Bronchial epithelial cell (primary cell): ENCODE measurements at regions not wholly inside any gene's neighbourhood (a gene's known extent, or its start where the extent isn't known, plus 50 kb on each side); places are given as distances from the start of the nearest gene placed in this dataset.

ENCODE experiments used
- DNase-seq: peaks from one replicate; pipeline ENCODE4 v3.0.0-alpha.2; 2010; ENCODE audit warnings: low read depth
- FAIRE-seq: peaks from 2 replicates; lab custom pipeline; 2011; peaks lifted over from hg19 to GRCh38; lab: Jason Lieb, UNC
- H3K27me3 ChIP-seq: 2 replicates; pipeline ENCODE4 v1.5.1; 2011; ENCODE audit warnings: low read length; ENCODE audit not compliant: control insufficient read depth, insufficient read depth
- H3K36me3 ChIP-seq: 2 replicates; pipeline ENCODE4 v1.5.1; 2011; ENCODE audit warnings: low read length; ENCODE audit not compliant: control insufficient read depth, insufficient read depth
- H3K4me3 ChIP-seq: 2 replicates; pipeline ENCODE4 v1.5.1; 2011; ENCODE audit warnings: mild to moderate bottlenecking, low read depth, low read length, control low read depth
- TF ChIP-seq, protein P1 (sequence below): IDR thresholded peaks from 2 replicates; pipeline ENCODE4 v1.5.1; 2011; ENCODE audit warnings: mild to moderate bottlenecking, moderate library complexity, low read length, control low read depth, inconsistent platforms; ENCODE audit not compliant: insufficient read depth, severe bottlenecking

DNA sequence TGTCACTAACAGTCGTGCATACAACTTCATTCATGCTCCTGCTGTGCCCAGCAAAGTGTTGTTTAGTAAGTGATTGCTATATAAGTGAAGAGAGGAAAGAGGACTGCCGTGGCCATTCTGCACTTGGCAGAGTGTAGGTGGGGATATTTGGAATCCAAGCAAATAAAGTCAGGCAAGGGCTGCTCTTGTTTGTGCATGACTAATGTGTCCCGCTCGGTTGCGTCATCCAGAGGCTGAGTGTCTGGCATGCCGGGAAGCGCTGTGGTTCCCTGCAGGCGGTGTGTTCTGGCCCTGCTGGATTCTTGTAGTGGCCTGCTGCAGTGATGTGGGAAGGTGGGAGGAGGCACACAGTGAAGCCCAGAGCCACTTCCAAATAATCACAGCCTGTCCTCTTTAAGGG, 136.9 kb upstream of the ANKH start:
- peak; percentile 98 for DNase-seq
- FAIRE-seq: no peak
- TF ChIP-seq, protein P1, sequence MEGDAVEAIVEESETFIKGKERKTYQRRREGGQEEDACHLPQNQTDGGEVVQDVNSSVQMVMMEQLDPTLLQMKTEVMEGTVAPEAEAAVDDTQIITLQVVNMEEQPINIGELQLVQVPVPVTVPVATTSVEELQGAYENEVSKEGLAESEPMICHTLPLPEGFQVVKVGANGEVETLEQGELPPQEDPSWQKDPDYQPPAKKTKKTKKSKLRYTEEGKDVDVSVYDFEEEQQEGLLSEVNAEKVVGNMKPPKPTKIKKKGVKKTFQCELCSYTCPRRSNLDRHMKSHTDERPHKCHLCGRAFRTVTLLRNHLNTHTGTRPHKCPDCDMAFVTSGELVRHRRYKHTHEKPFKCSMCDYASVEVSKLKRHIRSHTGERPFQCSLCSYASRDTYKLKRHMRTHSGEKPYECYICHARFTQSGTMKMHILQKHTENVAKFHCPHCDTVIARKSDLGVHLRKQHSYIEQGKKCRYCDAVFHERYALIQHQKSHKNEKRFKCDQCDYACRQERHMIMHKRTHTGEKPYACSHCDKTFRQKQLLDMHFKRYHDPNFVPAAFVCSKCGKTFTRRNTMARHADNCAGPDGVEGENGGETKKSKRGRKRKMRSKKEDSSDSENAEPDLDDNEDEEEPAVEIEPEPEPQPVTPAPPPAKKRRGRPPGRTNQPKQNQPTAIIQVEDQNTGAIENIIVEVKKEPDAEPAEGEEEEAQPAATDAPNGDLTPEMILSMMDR: no peak
- Histone ChIP-seq H3K36me3 (no peaks in the 10 kb centered on the region), H3K27me3 (no peaks in the 10 kb centered on the region), H3K4me3 (no peak overlapping the region)

DNA sequence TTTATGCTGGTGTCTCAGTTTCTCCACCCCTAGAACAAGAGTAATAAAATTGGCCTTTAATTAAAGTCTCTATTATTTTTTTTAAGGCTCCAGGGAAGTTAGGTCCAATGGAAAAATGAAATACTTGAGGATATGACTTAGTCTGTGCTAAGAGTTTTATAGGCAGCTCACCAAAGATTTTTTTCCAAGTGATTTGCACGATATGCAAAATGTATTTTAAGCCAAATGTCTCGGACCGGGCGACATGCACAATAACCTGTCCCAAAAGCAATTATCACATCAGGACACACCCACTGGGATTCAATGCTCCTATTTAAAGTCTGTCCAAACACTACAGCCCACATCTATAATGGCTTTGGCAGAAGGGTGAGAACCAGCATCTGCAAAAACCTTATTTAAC, 136.1 kb upstream of the ANKH start:
- TF ChIP-seq, protein P1: no peak
- no peak overlapping the region for H3K4me3 ChIP-seq
- FAIRE-seq (no peak), DNase-seq (no peak)
- H3K27me3 ChIP-seq: no peaks in the 10 kb centered on the region
- H3K36me3 ChIP-seq: no peaks in the 10 kb centered on the region

DNA sequence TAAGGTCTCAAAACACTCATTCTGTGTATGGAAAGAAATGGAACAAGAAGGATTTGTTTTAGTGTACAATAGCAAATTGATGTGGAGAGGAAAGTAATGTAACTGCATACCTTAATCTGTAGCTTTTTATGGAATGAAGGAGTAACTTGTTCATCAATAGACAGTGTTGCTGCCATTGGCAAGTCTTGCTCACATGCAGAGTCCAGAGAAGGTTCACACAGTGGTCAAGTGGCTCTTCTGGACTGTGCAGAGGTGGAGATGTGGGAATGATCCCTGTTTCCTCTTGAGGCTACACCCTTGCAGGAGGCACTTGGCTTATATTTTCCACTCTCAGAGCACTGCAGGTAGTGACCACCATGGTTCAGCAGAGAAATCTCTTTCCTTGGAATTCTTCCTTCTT, 132.9 kb upstream of the ANKH start:
- FAIRE-seq (no peak), DNase-seq (no peak)
- TF ChIP-seq, protein P1: no peak
- no peaks in the 10 kb centered on the region for H3K36me3 ChIP-seq
- no peaks in the 10 kb centered on the region for H3K27me3 ChIP-seq
- H3K4me3 ChIP-seq: no peak overlapping the region

DNA sequence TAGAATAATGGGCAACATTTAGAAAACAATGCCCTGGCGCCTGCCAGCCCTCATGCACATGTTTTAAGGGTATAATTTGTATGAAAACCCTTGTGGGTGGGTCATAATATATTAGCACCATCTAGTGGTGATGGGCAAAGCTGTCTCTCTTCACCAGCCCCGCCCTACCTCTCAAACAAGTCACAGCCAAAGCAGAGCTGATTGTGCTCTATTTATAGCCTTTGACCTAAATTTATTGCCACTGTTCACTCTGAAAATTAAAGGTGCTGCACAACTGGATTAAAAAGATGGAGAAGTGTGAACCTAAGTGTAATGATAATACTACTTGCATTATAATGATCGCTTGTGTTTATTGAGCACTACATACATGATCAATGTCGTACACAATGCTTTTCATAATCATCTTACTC, 131.9 kb upstream of the ANKH start:
- TF ChIP-seq, protein P1: peak; percentile 71
- FAIRE-seq: no peak
- H3K4me3 ChIP-seq: no peak overlapping the region
- no peaks in the 10 kb centered on the region for H3K36me3 ChIP-seq
- DNase-seq: peak; percentile 73
- H3K27me3 ChIP-seq: no peaks in the 10 kb centered on the region

DNA sequence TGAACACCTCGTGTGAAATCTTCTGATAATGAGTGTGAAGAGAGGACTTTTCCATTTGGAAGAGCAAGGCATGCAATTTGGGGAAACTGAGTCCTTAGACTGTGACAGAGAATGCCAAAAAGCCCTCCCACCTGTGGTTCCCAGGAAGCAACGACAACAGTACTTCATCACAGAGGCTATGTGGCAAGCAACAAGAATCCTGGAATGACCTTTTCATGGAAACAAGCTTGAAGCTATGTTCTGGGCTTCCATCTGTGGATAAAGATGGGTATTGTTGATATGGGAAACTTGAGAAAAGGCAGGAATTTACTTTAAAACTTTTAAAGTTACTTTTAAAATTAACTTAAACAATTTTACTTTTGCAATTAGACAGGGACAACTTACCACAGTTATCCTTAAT, 131.2 kb upstream of the ANKH start:
- TF ChIP-seq, protein P1: no peak
- Histone ChIP-seq H3K4me3 (no peak overlapping the region), H3K27me3 (peaks cover 3% of the 10 kb centered on the region), H3K36me3 (no peaks in the 10 kb centered on the region)
- FAIRE-seq: no peak
- no peak for DNase-seq

DNA sequence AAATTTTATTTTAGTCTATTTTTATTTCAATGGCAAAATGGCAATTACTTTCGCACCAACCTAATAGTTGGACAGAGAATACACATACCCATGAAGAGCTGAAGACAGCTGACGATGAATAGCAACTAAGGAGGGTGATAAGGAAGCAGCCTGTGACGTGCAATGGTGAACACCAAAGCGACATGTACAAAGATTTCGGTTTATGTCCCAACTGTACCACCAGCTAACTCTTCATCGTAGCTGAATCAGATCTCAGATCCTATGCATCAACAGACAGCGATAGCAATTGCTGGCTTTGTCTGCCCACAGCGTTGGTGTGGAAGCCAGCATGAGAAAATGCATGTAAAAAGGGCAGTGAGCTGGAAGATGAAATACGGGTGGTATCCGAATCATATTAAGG, 130.6 kb upstream of the ANKH start:
- Histone ChIP-seq H3K4me3 (no peak overlapping the region), H3K27me3 (peaks cover 3% of the 10 kb centered on the region), H3K36me3 (no peaks in the 10 kb centered on the region)
- FAIRE-seq (no peak), DNase-seq (no peak)
- TF ChIP-seq, protein P1: no peak
